Endothelial cell of umbilical vein (primary cell): ENCODE measurements at regions not wholly inside any gene's neighbourhood (a gene's known extent, or its start where the extent isn't known, plus 50 kb on each side); places are given as distances from the start of the nearest gene placed in this dataset.

Source experiments
- EZH2 ChIP-seq: IDR thresholded peaks from 2 replicates; pipeline ENCODE4 v1.6.1; 2012; ENCODE audit warnings: borderline replicate concordance, low read depth, mild to moderate bottlenecking, moderate library complexity, low read length, inconsistent platforms; ENCODE audit not compliant: severe bottlenecking
- GATA2 ChIP-seq: IDR thresholded peaks from 2 replicates; pipeline ENCODE4 v1.7.0; 2011; ENCODE audit warnings: low read depth, mild to moderate bottlenecking, moderate library complexity, mixed read lengths, low read length; ENCODE audit not compliant: insufficient read length, insufficient read depth
- JUN ChIP-seq: IDR thresholded peaks from 2 replicates; pipeline ENCODE4 v1.6.1; 2011; ENCODE audit warnings: borderline replicate concordance, low read depth; ENCODE audit not compliant: insufficient read length, insufficient read depth
- MYC ChIP-seq: IDR thresholded peaks from one replicate; pipeline ENCODE4 v1.6.1; 2011; ENCODE audit warnings: mild to moderate bottlenecking, low read depth, low read length
- POLR2A ChIP-seq: IDR thresholded peaks from 2 replicates; pipeline ENCODE4 v1.6.1; 2012; ENCODE audit warnings: low read depth, mild to moderate bottlenecking, control low read depth, low read length
- POLR2AphosphoS5 ChIP-seq: IDR thresholded peaks from 2 replicates; pipeline ENCODE4 v1.6.1; 2012; ENCODE audit warnings: low read depth, mild to moderate bottlenecking, control low read depth, low read length, moderate library complexity; ENCODE audit not compliant: insufficient read depth
- TF ChIP-seq, protein P1 (sequence below), 2 donors: IDR thresholded peaks; 1 replicate in 1 of 2; 2 replicates in 1 of 2; pipeline ENCODE4 v1.5.1; 2011; ENCODE audit warnings: low read length in 2 of 2, mild to moderate bottlenecking in 2 of 2, moderate library complexity in 2 of 2, control low read depth in 1 of 2, inconsistent platforms in 1 of 2, low read depth in 1 of 2; ENCODE audit not compliant: insufficient read depth in 1 of 2; ENCODE audit errors: extremely low read depth in 1 of 2

DNA sequence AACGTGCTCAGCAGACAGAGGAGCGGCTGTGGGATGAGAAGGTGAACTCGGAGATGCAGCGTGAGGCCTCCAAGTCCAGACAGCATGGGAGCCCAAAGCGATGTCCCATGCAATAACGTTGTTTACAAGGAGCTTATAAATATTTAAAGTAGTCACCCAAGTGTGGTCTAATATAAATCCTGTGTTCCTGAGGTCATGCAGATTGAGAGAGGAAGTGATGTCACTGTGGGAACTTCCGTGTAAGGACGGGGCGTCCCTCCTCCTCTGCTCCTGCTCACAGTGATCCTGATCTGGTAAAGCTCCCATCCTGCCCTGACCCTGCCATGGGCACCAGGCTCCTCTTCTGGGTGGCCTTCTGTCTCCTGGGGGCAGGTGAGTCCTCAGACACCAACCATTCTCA is 94.7 kb upstream of the PRSS58 start:
- TF ChIP-seq, protein P1, sequence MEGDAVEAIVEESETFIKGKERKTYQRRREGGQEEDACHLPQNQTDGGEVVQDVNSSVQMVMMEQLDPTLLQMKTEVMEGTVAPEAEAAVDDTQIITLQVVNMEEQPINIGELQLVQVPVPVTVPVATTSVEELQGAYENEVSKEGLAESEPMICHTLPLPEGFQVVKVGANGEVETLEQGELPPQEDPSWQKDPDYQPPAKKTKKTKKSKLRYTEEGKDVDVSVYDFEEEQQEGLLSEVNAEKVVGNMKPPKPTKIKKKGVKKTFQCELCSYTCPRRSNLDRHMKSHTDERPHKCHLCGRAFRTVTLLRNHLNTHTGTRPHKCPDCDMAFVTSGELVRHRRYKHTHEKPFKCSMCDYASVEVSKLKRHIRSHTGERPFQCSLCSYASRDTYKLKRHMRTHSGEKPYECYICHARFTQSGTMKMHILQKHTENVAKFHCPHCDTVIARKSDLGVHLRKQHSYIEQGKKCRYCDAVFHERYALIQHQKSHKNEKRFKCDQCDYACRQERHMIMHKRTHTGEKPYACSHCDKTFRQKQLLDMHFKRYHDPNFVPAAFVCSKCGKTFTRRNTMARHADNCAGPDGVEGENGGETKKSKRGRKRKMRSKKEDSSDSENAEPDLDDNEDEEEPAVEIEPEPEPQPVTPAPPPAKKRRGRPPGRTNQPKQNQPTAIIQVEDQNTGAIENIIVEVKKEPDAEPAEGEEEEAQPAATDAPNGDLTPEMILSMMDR (IDR thresholded peaks at IDR 0.05; ENCODE audit: extremely low read depth in 1 of 2, insufficient read depth in 1 of 2, low read depth in 1 of 2, low read length in 2 of 2), result no peak
- TF ChIP-seq POLR2A, result no peak
- TF ChIP-seq POLR2AphosphoS5, result no peak
- no peak for TF ChIP-seq MYC
- TF ChIP-seq JUN, result no peak
- no peak for TF ChIP-seq EZH2
- no peak for TF ChIP-seq GATA2
